ENCODE measurements at regions not wholly inside any gene's neighbourhood (a gene's known extent, or its start where the extent isn't known, plus 50 kb on each side); places are given as distances from the start of the nearest gene placed in this dataset.

GRCh38 chr3:137852391-137852830, 88.3 kb downstream of the SOX14 start:
- no peak for DNase-seq
- H3K4me1 ChIP-seq (ENCODE audit: control insufficient read depth in 1 of 2, insufficient read depth in 2 of 2, low read length in 2 of 2) = no peaks in the 10 kb centered on the region
- H4K20me1 ChIP-seq (ENCODE audit: insufficient read depth, low read length) = no peaks in the 10 kb centered on the region
- H3K79me2 ChIP-seq (ENCODE audit: insufficient read depth, low read length) = no peaks in the 10 kb centered on the region
- H3K4me2 ChIP-seq (replicated peaks; ENCODE audit: extremely low read depth, low read length, poor library complexity, severe bottlenecking) = no peak overlapping the region
- Mint-ChIP-seq H3K27me3 (ENCODE audit: low read depth in 3 of 3) (peaks cover 0 to 3% (median 2%) of the 10 kb centered on the region in 3 donors), H3K4me1 (no peaks in the 10 kb centered on the region), H3K27ac (no peak overlapping the region), H3K9me3 (peaks cover 0 to 6% (median 0%) of the 10 kb centered on the region in 7 donors), H3K36me3 (no peaks in the 10 kb centered on the region), H3K4me3 (no peak overlapping the region)
- no peak overlapping the region for H3K27ac ChIP-seq (ENCODE audit: low read depth in 1 of 2, low read length in 2 of 2)
- WGBS (ENCODE audit: insufficient coverage) = 73% methylated on average over 12 of the region's 13 CpGs
- no peaks in the 10 kb centered on the region for H3K36me3 ChIP-seq (replicated peaks in 1 of 2; ENCODE audit: control insufficient read depth in 1 of 2, insufficient read depth in 2 of 2, low read length in 2 of 2)
- no peak overlapping the region for H3K4me3 ChIP-seq (replicated peaks in 1 of 3; ENCODE audit: low read depth in 2 of 3, low read length in 3 of 3)
- no peak overlapping the region for H3K9ac ChIP-seq (ENCODE audit: insufficient read depth, low read length, poor library complexity, severe bottlenecking)
- no peaks in the 10 kb centered on the region for H3K27me3 ChIP-seq (ENCODE audit: control insufficient read depth in 2 of 2, insufficient read depth in 2 of 2, low read length in 2 of 2)
- H3K9me3 ChIP-seq (replicated peaks in 1 of 2; ENCODE audit: control insufficient read depth in 1 of 2, insufficient read depth in 1 of 2, low read length in 2 of 2) = no peaks in the 10 kb centered on the region
- H2AFZ ChIP-seq (ENCODE audit: insufficient read depth, low read depth, low read length, poor library complexity, severe bottlenecking) = no peak overlapping the region
- no peak for TF ChIP-seq CTCF (IDR thresholded peaks at IDR 0.05)
- intact Hi-C loops (cut with micrococcal nuclease) = no loop called here

GRCh38 chr3:137854533-137855261, 90.6 kb downstream of the SOX14 start:
- Histone ChIP-seq H3K27me3 (ENCODE audit: control insufficient read depth in 2 of 2, insufficient read depth in 2 of 2, low read length in 2 of 2) (no peaks in the 10 kb centered on the region), H3K36me3 (replicated peaks in 1 of 2; ENCODE audit: control insufficient read depth in 1 of 2, insufficient read depth in 2 of 2, low read length in 2 of 2) (no peaks in the 10 kb centered on the region), H3K4me2 (replicated peaks; ENCODE audit: extremely low read depth, low read length, poor library complexity, severe bottlenecking) (no peak overlapping the region), H3K4me3 (replicated peaks in 1 of 3; ENCODE audit: low read depth in 2 of 3, low read length in 3 of 3) (no peak overlapping the region), H2AFZ (ENCODE audit: insufficient read depth, low read depth, low read length, poor library complexity, severe bottlenecking) (no peak overlapping the region), H3K79me2 (ENCODE audit: insufficient read depth, low read length) (no peaks in the 10 kb centered on the region), H4K20me1 (ENCODE audit: insufficient read depth, low read length) (no peaks in the 10 kb centered on the region), H3K9ac (ENCODE audit: insufficient read depth, low read length, poor library complexity, severe bottlenecking) (no peak overlapping the region), H3K9me3 (replicated peaks in 1 of 2; ENCODE audit: control insufficient read depth in 1 of 2, insufficient read depth in 1 of 2, low read length in 2 of 2) (no peaks in the 10 kb centered on the region), H3K4me1 (ENCODE audit: control insufficient read depth in 1 of 2, insufficient read depth in 2 of 2, low read length in 2 of 2) (no peaks in the 10 kb centered on the region), H3K27ac (ENCODE audit: low read depth in 1 of 2, low read length in 2 of 2) (no peak overlapping the region)
- Mint-ChIP-seq H3K36me3 (no peaks in the 10 kb centered on the region), H3K9me3 (peaks cover 0 to 5% (median 0%) of the 10 kb centered on the region in 7 donors), H3K4me1 (no peaks in the 10 kb centered on the region), H3K4me3 (no peak overlapping the region), H3K27me3 (ENCODE audit: low read depth in 3 of 3) (peaks cover 0 to 3% (median 2%) of the 10 kb centered on the region in 3 donors), H3K27ac (no peak overlapping the region)
- intact Hi-C loops (cut with micrococcal nuclease) = no loop called here
- no peak for TF ChIP-seq CTCF (IDR thresholded peaks at IDR 0.05)
- no CpG with 5 or more reads among the region's 4 CpGs for WGBS (ENCODE audit: insufficient coverage)
- no peak for DNase-seq
